ENCODE measurements at regions not wholly inside any gene's neighbourhood (a gene's known extent, or its start where the extent isn't known, plus 50 kb on each side); places are given as distances from the start of the nearest gene placed in this dataset.

DNA sequence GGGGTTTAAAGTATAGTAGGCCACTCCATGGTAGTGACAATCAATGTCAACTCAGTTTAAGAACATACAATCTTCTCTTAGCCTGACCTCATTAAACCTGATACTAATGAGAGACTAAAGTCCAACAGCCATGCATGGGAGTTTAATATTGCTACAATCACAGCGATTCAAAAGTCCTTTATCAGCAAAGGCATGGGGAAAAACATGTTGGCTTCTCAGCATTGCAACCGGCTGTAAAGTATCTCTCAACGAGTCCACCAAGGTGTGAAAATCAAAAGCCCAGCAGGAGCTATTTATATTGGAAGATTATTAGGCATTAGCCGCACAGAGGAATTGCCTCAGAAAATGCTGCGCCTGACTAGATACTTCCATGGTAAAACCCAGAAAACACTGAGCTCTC is 256.7 kb upstream of the PGRMC2 start:
- TF ChIP-seq, protein P1, sequence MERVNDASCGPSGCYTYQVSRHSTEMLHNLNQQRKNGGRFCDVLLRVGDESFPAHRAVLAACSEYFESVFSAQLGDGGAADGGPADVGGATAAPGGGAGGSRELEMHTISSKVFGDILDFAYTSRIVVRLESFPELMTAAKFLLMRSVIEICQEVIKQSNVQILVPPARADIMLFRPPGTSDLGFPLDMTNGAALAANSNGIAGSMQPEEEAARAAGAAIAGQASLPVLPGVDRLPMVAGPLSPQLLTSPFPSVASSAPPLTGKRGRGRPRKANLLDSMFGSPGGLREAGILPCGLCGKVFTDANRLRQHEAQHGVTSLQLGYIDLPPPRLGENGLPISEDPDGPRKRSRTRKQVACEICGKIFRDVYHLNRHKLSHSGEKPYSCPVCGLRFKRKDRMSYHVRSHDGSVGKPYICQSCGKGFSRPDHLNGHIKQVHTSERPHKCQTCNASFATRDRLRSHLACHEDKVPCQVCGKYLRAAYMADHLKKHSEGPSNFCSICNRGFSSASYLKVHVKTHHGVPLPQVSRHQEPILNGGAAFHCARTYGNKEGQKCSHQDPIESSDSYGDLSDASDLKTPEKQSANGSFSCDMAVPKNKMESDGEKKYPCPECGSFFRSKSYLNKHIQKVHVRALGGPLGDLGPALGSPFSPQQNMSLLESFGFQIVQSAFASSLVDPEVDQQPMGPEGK (tag by site-specific recombination; IDR thresholded peaks at IDR 0.05): no peak
- TF ChIP-seq, protein P2, sequence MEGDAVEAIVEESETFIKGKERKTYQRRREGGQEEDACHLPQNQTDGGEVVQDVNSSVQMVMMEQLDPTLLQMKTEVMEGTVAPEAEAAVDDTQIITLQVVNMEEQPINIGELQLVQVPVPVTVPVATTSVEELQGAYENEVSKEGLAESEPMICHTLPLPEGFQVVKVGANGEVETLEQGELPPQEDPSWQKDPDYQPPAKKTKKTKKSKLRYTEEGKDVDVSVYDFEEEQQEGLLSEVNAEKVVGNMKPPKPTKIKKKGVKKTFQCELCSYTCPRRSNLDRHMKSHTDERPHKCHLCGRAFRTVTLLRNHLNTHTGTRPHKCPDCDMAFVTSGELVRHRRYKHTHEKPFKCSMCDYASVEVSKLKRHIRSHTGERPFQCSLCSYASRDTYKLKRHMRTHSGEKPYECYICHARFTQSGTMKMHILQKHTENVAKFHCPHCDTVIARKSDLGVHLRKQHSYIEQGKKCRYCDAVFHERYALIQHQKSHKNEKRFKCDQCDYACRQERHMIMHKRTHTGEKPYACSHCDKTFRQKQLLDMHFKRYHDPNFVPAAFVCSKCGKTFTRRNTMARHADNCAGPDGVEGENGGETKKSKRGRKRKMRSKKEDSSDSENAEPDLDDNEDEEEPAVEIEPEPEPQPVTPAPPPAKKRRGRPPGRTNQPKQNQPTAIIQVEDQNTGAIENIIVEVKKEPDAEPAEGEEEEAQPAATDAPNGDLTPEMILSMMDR (tag by site-specific recombination; IDR thresholded peaks at IDR 0.05): no peak
- no peak for TF ChIP-seq ZNF274 (IDR thresholded peaks at IDR 0.05; ENCODE audit: low read length)
- TF ChIP-seq ZNF274 (tag by site-specific recombination; IDR thresholded peaks at IDR 0.05; ENCODE audit: borderline replicate concordance): no peak
- TF ChIP-seq, protein P3, sequence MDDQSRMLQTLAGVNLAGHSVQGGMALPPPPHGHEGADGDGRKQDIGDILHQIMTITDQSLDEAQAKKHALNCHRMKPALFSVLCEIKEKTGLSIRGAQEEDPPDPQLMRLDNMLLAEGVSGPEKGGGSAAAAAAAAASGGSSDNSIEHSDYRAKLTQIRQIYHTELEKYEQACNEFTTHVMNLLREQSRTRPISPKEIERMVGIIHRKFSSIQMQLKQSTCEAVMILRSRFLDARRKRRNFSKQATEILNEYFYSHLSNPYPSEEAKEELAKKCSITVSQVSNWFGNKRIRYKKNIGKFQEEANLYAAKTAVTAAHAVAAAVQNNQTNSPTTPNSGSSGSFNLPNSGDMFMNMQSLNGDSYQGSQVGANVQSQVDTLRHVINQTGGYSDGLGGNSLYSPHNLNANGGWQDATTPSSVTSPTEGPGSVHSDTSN (CRISPR knock-in tag; IDR thresholded peaks at IDR 0.05): no peak
- TF ChIP-seq ZNF121 (tag by site-specific recombination; IDR thresholded peaks at IDR 0.05): no peak
- no peak for TF ChIP-seq ZNF530 (tag by site-specific recombination; IDR thresholded peaks at IDR 0.05; ENCODE audit: low read depth)
- TF ChIP-seq, protein P4, sequence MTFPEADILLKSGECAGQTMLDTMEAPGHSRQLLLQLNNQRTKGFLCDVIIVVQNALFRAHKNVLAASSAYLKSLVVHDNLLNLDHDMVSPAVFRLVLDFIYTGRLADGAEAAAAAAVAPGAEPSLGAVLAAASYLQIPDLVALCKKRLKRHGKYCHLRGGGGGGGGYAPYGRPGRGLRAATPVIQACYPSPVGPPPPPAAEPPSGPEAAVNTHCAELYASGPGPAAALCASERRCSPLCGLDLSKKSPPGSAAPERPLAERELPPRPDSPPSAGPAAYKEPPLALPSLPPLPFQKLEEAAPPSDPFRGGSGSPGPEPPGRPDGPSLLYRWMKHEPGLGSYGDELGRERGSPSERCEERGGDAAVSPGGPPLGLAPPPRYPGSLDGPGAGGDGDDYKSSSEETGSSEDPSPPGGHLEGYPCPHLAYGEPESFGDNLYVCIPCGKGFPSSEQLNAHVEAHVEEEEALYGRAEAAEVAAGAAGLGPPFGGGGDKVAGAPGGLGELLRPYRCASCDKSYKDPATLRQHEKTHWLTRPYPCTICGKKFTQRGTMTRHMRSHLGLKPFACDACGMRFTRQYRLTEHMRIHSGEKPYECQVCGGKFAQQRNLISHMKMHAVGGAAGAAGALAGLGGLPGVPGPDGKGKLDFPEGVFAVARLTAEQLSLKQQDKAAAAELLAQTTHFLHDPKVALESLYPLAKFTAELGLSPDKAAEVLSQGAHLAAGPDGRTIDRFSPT (tag by site-specific recombination; IDR thresholded peaks at IDR 0.05): no peak

Measured in HEK293 (cell line).